GM19397 (cell line): ENCODE measurements at regions not wholly inside any gene's neighbourhood (a gene's known extent, or its start where the extent isn't known, plus 50 kb on each side); places are given as distances from the start of the nearest gene placed in this dataset.

Source experiments
- ATAC-seq: cut with Tn5 transposase; IDR thresholded peaks from one replicate; pipeline ENCODE4 v1.9.1; 2021; ENCODE audit warnings: mild to moderate bottlenecking, moderate library complexity; ENCODE audit not compliant: unreplicated experiment

GRCh38 chr5:62732677-62733121, 154.1 kb downstream of the LRRC70 start:
- no peak for ATAC-seq

- ATAC-seq = no peak
Observed at GRCh38 chr5:62731022-62731421, 152.4 kb downstream of the LRRC70 start.

- no peak for ATAC-seq
Observed at GRCh38 chr5:62729675-62730074, 151.1 kb downstream of the LRRC70 start.

- ATAC-seq = no peak
Observed at GRCh38 chr5:62727861-62728260, 149.2 kb downstream of the LRRC70 start.

GRCh38 chr5:62727184-62727583, 148.6 kb downstream of the LRRC70 start:
- ATAC-seq = no peak

GRCh38 chr5:62722360-62722759, 143.7 kb downstream of the LRRC70 start:
- ATAC-seq = no peak

GRCh38 chr5:62720031-62720441, 141.4 kb downstream of the LRRC70 start:
- peak; percentile 100 for ATAC-seq

- no peak for ATAC-seq
Observed at GRCh38 chr5:62719061-62719720, 140.6 kb downstream of the LRRC70 start.

- ATAC-seq = no peak
Observed at GRCh38 chr5:62718324-62718723, 139.7 kb downstream of the LRRC70 start.

GRCh38 chr5:62717301-62717933, 138.8 kb downstream of the LRRC70 start:
- ATAC-seq = no peak

GRCh38 chr5:62714296-62714695, 135.7 kb downstream of the LRRC70 start:
- no peak for ATAC-seq

GRCh38 chr5:62708481-62709325, 130.1 kb downstream of the LRRC70 start:
- ATAC-seq = no peak

GRCh38 chr5:62707563-62707962, 128.9 kb downstream of the LRRC70 start:
- ATAC-seq = no peak

GRCh38 chr5:62707131-62707530, 128.5 kb downstream of the LRRC70 start:
- ATAC-seq = no peak

- no peak for ATAC-seq
Observed at GRCh38 chr5:62705022-62705421, 126.4 kb downstream of the LRRC70 start.

GRCh38 chr5:62702126-62702525, 123.5 kb downstream of the LRRC70 start:
- ATAC-seq = no peak

GRCh38 chr5:62701036-62701435, 122.4 kb downstream of the LRRC70 start:
- ATAC-seq = no peak

GRCh38 chr5:62698756-62699155, 120.1 kb downstream of the LRRC70 start:
- no peak for ATAC-seq

GRCh38 chr5:62695274-62695673, 116.7 kb downstream of the LRRC70 start:
- no peak for ATAC-seq

GRCh38 chr5:62692946-62693713, 114.5 kb downstream of the LRRC70 start:
- no peak for ATAC-seq

GRCh38 chr5:62691946-62692345, 113.3 kb downstream of the LRRC70 start:
- no peak for ATAC-seq
